HG02642 (cell line): ENCODE measurements at regions not wholly inside any gene's neighbourhood (a gene's known extent, or its start where the extent isn't known, plus 50 kb on each side); places are given as distances from the start of the nearest gene placed in this dataset.
"Not testable (repeated sequence)": the region's sequence is repeated elsewhere in the genome, so short reads cannot be mapped to it uniquely, and the experiment has no call there.

Experiments
- ATAC-seq: cut with Tn5 transposase; IDR thresholded peaks from one replicate; pipeline ENCODE4 v1.9.1; 2021; ENCODE audit warnings: mild to moderate bottlenecking; ENCODE audit not compliant: unreplicated experiment, poor library complexity

DNA sequence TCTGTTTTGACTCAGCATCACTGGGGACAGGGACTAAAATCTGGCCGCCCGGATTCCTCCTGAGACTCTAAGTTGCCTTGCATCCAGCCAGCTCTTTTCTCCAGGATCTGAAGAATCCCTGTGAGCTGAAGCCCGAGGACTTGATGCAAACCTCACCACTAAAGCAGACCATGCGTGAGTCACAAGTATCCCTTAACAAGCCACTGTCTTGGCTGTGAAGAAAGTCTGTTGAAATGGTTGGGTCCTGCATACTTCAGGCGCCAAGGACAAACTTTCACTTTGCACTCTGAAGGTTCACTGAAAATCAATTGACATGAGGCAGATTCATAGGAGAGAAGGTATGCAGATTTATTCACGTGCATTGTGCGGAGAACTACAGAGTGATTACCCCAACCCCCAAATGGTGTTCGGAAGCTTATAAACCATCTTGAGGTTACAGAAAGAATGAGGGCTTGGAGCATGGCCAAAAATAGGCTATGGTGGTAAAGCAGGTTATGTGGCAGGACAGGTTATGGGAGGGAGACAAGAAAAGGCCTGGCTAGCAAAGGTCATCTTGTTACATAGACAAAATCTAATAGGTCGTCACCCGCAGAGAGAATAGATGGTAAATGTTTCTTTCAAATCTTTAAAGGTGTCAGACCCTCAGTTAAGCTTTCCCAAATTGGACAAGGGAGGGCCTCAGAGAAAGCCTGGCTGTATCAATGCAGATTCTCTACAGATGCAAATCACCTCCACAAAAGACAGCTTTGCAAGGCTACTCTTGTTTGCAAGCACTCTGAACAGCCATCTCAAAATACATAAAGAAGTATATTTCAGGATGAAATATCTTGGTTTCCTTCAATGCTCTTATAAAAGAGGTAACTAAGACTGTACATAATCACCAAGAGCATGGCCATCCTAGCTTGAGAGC is 126.3 kb upstream of the PLAAT1 start:
- no peak for ATAC-seq

DNA sequence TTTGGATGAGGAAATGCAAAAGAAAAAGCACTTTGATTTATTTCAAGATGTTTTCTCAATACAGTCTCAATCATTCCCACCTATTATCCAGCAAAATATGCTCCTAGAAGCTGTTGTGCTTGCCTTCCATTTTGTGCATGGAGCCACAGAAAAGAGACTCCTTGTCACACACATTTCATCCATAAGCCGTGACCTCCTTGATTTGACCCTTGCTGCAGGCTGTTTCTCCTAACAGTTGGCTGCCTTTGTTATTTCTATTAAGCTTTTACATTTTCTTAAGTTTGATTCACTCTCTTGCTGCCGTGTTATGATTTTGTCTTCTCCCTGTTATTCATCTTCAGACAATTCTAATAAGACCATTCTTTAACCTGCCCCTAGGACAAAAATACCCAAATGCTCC is 124.2 kb upstream of the PLAAT1 start:
- ATAC-seq: no peak

DNA sequence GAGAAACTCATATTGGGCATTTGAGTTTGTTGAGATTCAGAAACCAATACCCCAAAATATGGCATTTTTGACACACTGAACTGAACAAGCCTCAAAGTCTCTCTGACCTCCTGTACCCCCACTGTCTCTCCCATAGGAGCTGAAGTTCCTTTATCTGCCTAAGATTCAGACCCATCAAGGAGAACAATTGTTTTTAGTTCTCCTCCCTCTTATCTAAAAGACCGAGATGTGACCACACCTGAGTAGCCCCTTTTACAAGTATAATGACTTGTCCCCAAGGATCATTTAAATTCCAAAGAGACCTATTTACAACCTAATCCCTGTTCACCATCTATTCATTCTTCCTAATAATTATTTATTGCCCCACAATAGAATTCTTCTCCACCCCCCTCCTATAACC is 122.1 kb upstream of the PLAAT1 start:
- no peak for ATAC-seq

DNA sequence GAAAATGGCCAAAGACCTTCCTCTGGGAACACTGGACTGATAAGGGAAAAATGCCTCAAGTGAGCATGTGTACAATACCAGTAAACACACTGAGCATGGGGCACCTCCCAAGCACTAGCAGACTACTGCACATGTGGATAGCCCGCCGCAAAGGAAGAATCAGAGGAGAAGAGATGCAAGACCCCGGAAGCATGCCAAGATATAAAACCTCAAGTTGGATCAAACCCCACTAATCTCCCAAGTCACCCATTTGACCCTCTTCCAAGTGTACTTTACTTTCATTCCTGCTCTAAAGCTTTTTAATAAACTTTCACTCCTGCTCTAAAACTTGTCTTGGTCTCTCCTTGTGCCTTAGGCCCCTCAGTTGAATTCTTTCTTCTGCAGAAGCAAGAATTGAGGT is 121.1 kb upstream of the PLAAT1 start:
- ATAC-seq: no peak

DNA sequence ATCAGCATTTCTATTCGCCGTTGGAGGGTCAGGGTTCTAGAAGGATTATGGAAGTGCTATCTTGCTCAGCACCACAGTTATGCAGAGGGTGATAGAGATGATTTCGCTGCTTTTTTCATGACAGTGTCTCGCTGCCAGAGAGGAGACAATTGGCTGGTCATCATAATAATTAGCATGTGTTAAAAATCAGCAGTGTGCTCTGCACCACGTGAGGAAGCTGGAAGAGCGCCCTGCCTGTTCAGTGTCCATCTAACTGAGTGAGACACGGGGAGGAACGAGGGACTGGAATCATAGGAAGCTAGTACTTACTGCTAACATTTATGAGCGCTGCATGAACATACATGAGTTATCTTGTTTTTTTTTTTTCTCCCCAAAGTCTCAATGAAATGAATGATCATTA is 116.2 kb upstream of the PLAAT1 start:
- no peak for ATAC-seq

DNA sequence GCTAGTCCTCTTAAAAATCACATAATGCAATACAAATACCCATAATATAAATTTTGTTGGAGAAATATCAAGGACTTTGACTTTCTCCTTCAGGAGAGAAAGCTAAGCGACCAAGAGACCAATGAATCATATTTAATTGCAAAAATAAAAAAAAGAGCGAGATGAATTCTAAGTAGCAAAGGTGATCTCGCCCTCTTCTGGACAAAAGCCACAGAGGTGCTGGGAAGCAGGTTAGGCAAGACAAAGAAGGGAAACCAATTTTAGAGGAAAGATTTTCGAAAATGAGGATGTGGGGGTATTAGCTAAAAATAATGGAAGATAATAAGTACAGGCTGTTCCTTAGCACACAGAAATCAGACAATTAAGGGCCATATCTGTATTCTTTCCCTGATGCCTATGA is 111.4 kb upstream of the PLAAT1 start:
- ATAC-seq: no peak

DNA sequence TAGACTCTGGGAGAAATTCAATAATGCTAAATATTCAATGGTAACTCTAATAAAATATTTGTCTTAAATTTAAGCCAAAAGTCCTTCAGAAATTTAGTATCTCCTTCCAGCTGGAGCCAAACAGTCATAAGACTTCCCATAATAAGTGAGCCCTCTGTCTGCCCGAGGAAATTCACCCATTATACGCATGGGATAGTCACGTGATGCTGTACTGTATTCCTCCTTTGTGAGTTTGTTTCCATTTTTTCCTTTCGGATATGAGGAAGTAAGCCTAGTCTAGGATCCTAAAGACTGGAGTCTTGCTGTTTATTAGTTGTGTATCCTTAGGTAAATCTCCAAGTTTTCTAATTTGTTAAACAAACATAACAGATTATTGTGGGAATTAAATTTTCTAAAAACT is 110.4 kb upstream of the PLAAT1 start:
- ATAC-seq: no peak

DNA sequence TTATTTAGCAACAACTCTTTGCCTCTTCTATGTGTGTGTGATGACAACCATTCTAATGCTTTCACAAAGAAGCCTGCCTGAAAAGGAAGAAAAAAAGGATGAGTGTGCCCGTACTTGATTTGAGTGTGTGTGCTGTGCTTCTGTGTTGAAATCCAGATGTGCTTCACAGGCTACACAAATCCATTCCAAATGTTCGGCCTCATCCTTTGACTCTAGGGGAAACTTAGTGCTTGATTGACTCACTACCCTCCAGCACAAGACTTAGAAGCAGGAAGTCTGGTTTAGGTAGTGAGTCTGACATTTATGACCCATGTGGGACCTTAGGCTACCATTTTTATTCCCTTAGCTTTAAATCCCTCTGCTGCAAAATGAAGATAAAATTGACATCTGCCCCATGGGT is 108.8 kb upstream of the PLAAT1 start:
- ATAC-seq: no peak

DNA sequence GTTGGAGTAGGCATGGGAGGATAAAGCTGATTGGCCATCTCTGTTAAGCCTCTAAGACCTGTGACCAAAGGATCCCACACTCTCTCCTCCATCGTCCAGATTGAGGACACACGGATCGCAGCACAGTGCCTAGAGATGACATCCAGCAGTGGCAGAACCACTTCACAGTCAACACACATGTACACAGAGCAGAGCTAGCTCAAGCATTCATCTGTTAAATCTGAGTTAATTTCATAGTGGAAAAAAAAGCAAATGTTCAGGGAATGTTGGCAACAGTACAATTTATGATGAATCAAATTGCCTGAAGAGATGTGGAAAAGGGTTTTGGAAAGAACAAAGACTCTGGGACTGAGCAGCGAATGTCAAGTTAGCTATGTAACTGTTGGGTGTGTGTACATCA is 108.1 kb upstream of the PLAAT1 start:
- ATAC-seq: no peak

DNA sequence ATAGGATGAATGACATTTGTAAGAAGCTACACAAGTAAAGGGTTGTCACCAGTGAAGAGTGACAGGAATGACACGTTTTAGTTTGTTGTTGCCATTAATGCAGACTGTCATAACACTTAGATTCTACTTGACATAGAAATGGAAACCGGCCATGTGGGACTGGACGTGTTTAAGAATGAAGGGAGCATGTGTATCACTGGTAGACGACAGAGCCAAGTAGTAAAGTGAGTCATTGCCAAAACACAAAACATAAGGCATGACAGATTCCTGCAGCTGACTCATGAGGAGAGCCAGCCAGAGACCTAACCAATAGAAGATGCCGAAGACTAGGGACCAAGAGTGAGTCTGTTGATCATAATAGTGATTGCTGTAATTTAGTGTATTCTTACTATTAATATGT is 106.2 kb upstream of the PLAAT1 start:
- ATAC-seq: no peak

DNA sequence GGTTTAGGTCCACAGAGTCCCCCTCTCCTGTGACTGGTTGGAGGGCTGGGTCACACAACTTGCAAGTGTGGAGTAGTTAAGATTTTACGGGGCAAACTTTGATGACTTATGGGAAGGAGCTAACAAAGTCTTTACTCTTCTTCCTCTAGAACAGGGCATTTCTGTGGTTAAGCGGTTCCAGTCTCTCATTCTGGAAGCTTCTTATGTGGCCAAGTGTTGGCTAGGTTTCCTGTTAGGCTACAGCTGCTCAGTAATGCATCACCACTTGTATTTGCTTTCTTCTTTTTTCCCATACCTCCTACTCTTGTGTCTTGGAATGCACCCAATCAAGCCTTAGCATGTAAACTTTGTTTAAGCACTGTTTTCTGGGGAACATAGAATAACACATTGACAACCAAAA is 100.6 kb upstream of the PLAAT1 start:
- ATAC-seq: no peak

DNA sequence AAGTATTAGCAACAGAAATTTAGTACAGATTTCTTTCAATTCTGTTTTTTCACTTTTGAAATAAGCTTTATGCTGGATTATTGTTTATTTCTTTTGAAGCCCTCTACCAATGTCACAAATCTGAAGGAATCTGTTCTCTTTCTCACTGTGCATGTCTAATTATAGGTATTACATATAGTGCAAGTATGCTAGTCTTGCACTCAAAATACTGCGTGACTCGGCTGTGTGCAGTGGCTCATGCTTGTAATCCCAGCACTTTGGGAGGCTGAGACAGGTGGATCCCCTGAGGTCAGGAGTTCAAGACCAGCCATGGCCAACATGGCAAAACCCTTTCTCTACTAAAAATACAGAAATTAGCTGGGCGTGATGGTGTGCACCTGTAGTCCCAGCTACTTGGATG is 95.8 kb upstream of the PLAAT1 start:
- no peak for ATAC-seq

DNA sequence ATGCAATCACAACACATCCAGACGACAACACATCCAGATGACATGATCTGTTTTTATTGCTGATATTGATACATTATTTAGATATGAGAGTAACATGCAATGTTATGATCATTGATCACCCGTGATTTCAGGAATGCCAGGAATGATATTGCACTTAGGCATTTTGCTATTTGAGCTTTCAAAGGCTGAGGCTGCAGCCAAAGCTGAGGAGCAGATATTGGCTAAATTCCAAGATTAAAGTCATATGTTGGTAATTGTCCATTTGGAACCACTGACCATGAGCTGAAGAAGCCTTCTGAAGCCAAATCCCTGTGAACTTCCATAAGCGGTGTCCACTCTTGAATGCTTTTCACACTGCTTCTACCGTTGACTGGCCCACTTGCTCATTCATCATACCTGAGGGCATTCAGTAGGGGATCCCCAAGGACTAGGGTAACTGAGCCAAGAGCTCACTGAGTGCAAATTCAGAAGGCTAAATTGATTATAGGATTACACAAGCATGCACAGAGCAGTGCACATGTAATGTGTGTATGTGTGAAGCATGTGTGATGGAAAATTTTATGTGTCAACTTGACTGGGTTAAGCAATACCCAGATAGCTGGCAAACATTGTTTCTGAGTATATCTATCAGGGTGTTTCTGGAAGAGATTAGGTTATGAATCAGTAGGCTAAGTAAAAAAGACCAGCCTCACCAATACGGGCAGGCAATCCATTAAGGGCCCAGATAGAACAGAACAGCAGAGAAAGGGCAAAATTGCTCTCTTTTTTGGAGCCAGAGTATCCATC is 92.1 kb upstream of the PLAAT1 start:
- no peak for ATAC-seq

DNA sequence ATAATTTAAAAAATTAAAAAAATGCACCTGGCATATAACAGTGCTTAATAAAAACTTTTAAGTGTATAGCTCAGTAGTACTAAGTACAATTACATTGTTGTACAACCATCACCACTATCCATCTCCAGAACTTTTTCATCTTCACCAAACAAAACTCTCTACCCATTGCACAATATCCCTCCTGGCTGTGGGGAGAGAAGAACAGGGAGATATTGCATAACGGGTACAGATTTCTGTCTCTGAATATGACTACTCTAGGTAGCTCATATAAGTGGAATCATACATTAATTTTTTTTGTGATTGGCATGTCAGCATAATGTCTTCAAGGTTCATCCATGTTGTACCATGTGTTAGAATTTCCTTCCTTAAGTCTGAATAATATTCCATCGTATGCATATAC is 91.0 kb upstream of the PLAAT1 start:
- no peak for ATAC-seq

DNA sequence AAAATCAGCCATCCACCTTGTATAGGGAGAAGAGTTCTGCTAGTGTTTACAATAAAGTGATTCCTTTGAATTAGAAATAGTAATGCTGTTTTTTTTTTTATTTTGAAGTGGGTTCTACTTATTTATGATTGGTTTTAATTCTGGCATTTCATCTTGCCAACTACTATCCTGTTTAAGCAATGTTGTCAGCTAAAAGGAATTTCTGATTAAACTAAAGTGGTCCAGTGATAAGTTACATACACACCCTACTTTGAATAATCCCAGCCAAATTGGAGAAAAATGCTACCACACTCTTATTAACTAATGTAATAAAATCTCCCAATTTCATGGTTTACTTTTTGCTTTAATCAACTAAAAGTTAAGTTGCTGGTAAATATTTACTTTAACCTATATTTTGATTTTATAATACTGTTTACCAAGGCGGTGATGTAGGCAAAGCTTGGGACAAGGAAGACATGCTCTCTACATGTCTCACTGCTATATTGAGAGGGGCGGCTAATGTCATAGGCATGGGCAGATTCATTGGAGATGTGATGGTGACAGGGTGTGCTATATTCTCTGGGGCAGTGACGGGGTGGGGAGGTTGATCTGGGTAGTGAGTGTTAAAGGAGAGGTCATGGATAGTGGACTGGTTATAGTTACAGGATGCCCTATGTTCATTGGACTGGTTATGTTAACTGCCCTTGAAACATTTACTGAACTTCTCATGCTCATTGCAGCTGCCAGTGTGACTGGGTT is 85.8 kb upstream of the PLAAT1 start:
- ATAC-seq: not testable (repeated sequence)

DNA sequence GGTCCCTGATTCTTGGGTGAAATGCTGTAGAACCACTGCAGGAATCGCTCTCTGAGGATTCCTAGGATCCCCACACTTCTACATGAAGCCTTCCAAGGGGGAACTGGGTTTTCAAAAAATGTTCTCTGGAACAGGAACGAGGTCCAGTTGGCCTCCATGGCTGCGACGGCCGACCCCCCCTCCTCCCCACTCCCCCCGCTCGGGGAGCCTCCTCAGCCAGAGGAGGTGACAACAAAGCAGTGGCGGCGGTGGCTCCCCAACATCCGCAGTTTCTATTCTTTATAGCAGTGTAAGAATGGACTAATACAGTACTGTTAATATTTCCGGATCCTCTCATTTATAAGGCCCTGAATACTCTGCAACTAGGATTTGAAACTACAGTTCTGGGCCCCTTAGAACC is 84.0 kb upstream of the PLAAT1 start:
- no peak for ATAC-seq

DNA sequence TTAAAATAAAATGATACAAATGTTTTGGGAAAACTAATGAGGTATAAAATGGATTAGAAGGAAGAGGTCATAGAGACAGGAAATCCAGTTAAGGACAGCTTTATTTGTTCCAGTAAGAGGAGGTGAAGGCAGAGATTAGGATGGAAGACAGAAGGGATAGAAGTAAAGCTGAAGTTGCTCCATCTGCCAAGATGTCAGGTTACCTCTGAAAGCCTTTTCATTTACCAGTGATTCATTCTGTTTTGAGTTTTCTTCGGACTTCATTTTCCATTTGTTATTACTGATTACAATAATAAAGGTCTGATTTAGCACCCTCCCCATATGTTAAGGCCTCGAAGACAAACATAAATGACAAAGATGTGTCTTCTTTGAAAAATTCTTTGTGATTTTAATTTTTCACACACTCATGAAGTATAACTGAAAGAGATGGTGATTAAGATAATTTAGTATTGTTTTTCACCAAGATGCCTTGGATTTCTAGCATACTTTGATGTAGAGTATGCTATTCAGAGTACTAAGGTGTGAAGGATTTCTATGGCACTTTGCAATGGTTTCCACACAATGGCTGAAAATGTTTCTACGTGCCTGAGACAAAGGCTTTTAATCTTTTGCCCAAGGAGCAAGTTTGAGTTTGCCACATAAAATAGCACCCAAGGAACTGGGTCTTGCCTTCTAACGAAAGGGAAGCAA is 75.4 kb upstream of the PLAAT1 start:
- ATAC-seq: no peak

DNA sequence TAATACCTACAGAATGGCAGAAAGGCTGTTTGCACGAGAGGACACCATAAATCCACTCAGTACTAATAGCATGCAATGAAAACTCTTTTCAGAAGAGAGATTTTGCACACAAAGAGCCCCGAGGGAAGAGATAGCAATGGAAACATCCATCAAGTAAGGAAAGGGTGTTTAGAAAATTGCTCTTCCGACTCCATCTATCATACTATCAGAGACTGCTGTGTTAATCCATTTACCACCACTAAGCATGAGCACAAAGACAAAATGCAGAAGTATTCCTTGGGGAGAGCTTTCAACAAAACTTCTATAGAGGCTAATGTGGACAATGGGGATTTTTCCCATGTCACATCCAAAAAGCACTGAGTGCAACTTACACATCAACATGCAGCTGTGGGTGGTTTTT is 72.1 kb upstream of the PLAAT1 start:
- ATAC-seq: no peak

DNA sequence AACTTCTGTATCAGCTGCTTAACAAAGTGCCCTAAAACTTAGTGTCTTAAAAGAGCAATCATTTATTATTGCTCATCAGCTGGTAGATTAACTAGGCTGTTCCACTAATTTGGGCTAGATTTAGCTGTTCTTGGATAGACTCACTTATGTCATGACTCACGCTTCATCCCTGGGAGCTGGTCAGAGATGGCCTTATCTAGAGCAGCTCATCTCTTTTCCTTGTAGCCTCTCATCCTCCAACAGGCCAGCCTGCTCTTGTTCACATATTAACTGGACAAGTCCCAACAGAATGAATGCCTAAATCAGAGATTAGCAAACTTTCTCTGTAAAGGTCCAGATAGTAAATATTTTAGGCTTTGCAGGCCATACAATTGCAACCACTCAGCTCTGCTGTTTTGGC is 66.9 kb upstream of the PLAAT1 start:
- no peak for ATAC-seq

DNA sequence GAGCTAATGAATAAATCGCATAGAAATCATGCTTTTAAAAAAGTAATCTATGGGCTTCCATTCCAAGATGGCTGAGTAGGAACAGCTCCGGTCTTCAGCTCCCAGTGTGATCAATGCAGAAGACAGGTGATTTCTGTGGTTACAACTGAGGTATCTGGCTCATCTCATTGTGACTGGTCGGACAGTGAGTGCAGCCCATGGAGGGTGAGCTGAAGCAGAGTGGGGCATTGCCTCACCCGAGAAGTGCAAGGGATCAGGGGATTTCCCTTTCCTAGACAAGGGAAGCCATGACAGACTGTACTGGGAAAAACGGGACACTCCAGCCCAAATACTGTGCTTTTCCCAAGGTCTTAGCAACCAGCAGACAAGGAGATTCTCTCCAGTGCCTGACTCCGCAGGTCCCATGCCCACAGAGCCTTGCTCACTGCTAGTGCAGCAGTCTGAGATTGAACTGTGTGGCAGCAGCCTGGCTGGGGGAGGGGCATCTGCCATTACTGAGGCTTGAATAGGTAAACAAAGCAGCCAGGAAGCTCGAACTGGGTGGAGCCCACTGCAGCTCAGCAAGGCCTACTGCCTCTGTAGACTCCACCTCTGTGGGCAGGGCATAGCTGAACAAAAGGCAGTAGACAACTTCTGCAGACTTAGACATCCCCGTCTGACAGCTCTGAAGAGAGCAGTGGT is 61.5 kb upstream of the PLAAT1 start:
- ATAC-seq: not testable (repeated sequence)
